Small intestine (tissue), 7 donors: ENCODE measurements at regions not wholly inside any gene's neighbourhood (a gene's known extent, or its start where the extent isn't known, plus 50 kb on each side); places are given as distances from the start of the nearest gene placed in this dataset.
"Not testable (repeated sequence)": the region's sequence is repeated elsewhere in the genome, so short reads cannot be mapped to it uniquely, and the experiment has no call there.

ENCODE experiments used
- DNase-seq, 2 donors: peaks; one replicate each; pipeline versions ENCODE4 v3.0.0 to v3.0.0-alpha.2; 2013
- FAIRE-seq: peaks from 2 replicates; lab custom pipeline; 2012; peaks lifted over from hg19 to GRCh38; lab: Jason Lieb, UNC
- H3K27ac ChIP-seq, 3 donors: one replicate each; pipeline ENCODE4 v1.5.1; 2013; ENCODE audit warnings: low read length in 2 of 3, mild to moderate bottlenecking in 2 of 3, control low read depth in 1 of 3, inconsistent platforms in 1 of 3, low read depth in 1 of 3, moderate library complexity in 1 of 3
- H3K27me3 ChIP-seq, 3 donors: one replicate each; pipeline ENCODE4 v1.6.1; 2013; ENCODE audit warnings: low read length in 3 of 3, inconsistent platforms in 1 of 3; ENCODE audit not compliant: control insufficient read depth in 3 of 3, insufficient read depth in 3 of 3
- H3K36me3 ChIP-seq, 3 donors: one replicate each; pipeline ENCODE4 v1.6.1; 2013; ENCODE audit warnings: low read length in 3 of 3, inconsistent platforms in 1 of 3, low read depth in 1 of 3, mild to moderate bottlenecking in 1 of 3, moderate library complexity in 1 of 3; ENCODE audit not compliant: control insufficient read depth in 3 of 3, insufficient read depth in 2 of 3
- H3K4me1 ChIP-seq, 3 donors: one replicate each; pipeline ENCODE4 v1.6.1; 2013; ENCODE audit warnings: low read length in 2 of 3, inconsistent platforms in 1 of 3, low read depth in 1 of 3, mild to moderate bottlenecking in 1 of 3, moderate library complexity in 1 of 3; ENCODE audit not compliant: control insufficient read depth in 3 of 3, insufficient read depth in 2 of 3
- H3K4me3 ChIP-seq, 3 donors: one replicate each; pipeline ENCODE4 v1.5.1; 2013; ENCODE audit warnings: low read length in 3 of 3, control low read depth in 1 of 3, inconsistent platforms in 1 of 3, low read depth in 1 of 3, mild to moderate bottlenecking in 1 of 3, moderate library complexity in 1 of 3
- H3K9me3 ChIP-seq, 2 donors: one replicate each; pipeline ENCODE4 v1.6.1; 2013; ENCODE audit warnings: low read depth in 1 of 2, low read length in 1 of 2; ENCODE audit not compliant: control insufficient read depth in 2 of 2, insufficient read depth in 1 of 2
- WGBS, 3 donors: extraction: QIAGEN DNeasy Blood & Tissue Kit; methylation state at CpG; one replicate each; pipeline ENCODE4 v1.1.7; 2013; 5-methylcytosine and 5-hydroxymethylcytosine counted together
- donor health status: healthy with polysubstance abuse.
- donor health status: control.
- donor health status: control.
- donor health status: Bipolar disorder and iron deficiency.
- donor health status: healthy.

- not testable (repeated sequence) for DNase-seq, FAIRE-seq
- 96 to 98% (median 97%) methylated on average over 13 to 20 of the region's 20 CpGs for WGBS, 3 donors
Observed at GRCh38 chr3:17817973-17818372, 75.5 kb upstream of the TBC1D5 start.

GRCh38 chr3:17817545-17817944 is 75.1 kb upstream of the TBC1D5 start:
- Histone ChIP-seq H3K27me3 (no peaks in the 10 kb centered on the region), H3K4me3 (no peak overlapping the region), H3K4me1 (no peaks in the 10 kb centered on the region), H3K36me3 (no peaks in the 10 kb centered on the region), H3K27ac (no peak overlapping the region), H3K9me3 (no peaks in the 10 kb centered on the region)
- DNase-seq (no peak), FAIRE-seq (no peak)
- WGBS, 3 donors = 95 to 98% (median 96%) methylated on average over 8 to 9 of the region's 9 CpGs

More at GRCh38 chr3:17817973-17818372, 75.5 kb upstream of the TBC1D5 start:
- not testable (repeated sequence) for H3K4me1 ChIP-seq, H3K36me3 ChIP-seq, H3K9me3 ChIP-seq, H3K4me3 ChIP-seq, H3K27ac ChIP-seq, H3K27me3 ChIP-seq

- H3K9me3 ChIP-seq, H3K27ac ChIP-seq, DNase-seq, H3K36me3 ChIP-seq, FAIRE-seq, H3K4me3 ChIP-seq, H3K4me1 ChIP-seq, H3K27me3 ChIP-seq: not testable (repeated sequence)
- 89 to 96% (median 95%) methylated on average over 3 of the region's 3 CpGs for WGBS, 3 donors
Observed at GRCh38 chr3:17816839-17817238, 74.4 kb upstream of the TBC1D5 start.

GRCh38 chr3:17812328-17812727 is 69.9 kb upstream of the TBC1D5 start:
- not testable (repeated sequence) for FAIRE-seq, H3K27me3 ChIP-seq, H3K4me3 ChIP-seq, H3K27ac ChIP-seq, H3K4me1 ChIP-seq, H3K36me3 ChIP-seq, H3K9me3 ChIP-seq, DNase-seq
- 86 to 92% (median 92%) methylated on average over 5 to 7 of the region's 7 CpGs for WGBS, 3 donors

- H3K4me3 ChIP-seq = no peak overlapping the region
- FAIRE-seq (no peak), DNase-seq (no peak)
- H3K4me1 ChIP-seq = no peaks in the 10 kb centered on the region
- no peak overlapping the region for H3K27ac ChIP-seq
- no peaks in the 10 kb centered on the region for H3K9me3 ChIP-seq
- peaks cover 0 to 2% (median 0%) of the 10 kb centered on the region in 3 donors for H3K27me3 ChIP-seq
- no peaks in the 10 kb centered on the region for H3K36me3 ChIP-seq
Observed at GRCh38 chr3:17811646-17812045, 69.2 kb upstream of the TBC1D5 start.

- no peaks in the 10 kb centered on the region for H3K36me3 ChIP-seq
- FAIRE-seq (no peak), DNase-seq (peak in 1 of 2 donors; percentile 34)
- H3K4me3 ChIP-seq = no peak overlapping the region
- H3K4me1 ChIP-seq = no peaks in the 10 kb centered on the region
- no peak overlapping the region for H3K27ac ChIP-seq
- H3K27me3 ChIP-seq = peaks cover 0 to 2% (median 0%) of the 10 kb centered on the region in 3 donors
- no peaks in the 10 kb centered on the region for H3K9me3 ChIP-seq
Observed at GRCh38 chr3:17810759-17811158, 68.3 kb upstream of the TBC1D5 start.

GRCh38 chr3:17808994-17809393 is 66.6 kb upstream of the TBC1D5 start:
- Histone ChIP-seq H3K9me3 (no peaks in the 10 kb centered on the region), H3K4me1 (no peaks in the 10 kb centered on the region), H3K36me3 (no peaks in the 10 kb centered on the region), H3K27ac (no peak overlapping the region), H3K27me3 (peaks cover 0 to 2% (median 0%) of the 10 kb centered on the region in 3 donors), H3K4me3 (no peak overlapping the region)
- DNase-seq = no peak
- FAIRE-seq = no peak

- Histone ChIP-seq H3K4me1 (no peaks in the 10 kb centered on the region), H3K36me3 (no peaks in the 10 kb centered on the region), H3K27me3 (peaks cover 0 to 2% (median 0%) of the 10 kb centered on the region in 3 donors), H3K9me3 (no peaks in the 10 kb centered on the region), H3K27ac (no peak overlapping the region), H3K4me3 (no peak overlapping the region)
- 81 to 93% (median 87%) methylated on average over 1 of the region's 1 CpG for WGBS, 3 donors
- FAIRE-seq (no peak), DNase-seq (no peak)
Observed at GRCh38 chr3:17806876-17807275, 64.4 kb upstream of the TBC1D5 start.

GRCh38 chr3:17806201-17806600 is 63.8 kb upstream of the TBC1D5 start:
- 81 to 84% (median 84%) methylated on average over 5 of the region's 5 CpGs for WGBS, 3 donors
- Histone ChIP-seq H3K27me3 (peaks cover 0 to 2% (median 0%) of the 10 kb centered on the region in 3 donors), H3K4me1 (no peaks in the 10 kb centered on the region), H3K36me3 (no peaks in the 10 kb centered on the region), H3K27ac (no peak overlapping the region), H3K9me3 (no peaks in the 10 kb centered on the region), H3K4me3 (no peak overlapping the region)
- peak in 1 of 2 donors; percentile 4 for DNase-seq
- no peak for FAIRE-seq
